Hematopoietic multipotent progenitor cell treated with erythropoietin and hydrocortisone succinate and interleukin-3 and kit ligand, for 4 days (in vitro differentiated cells): ENCODE measurements at regions not wholly inside any gene's neighbourhood (a gene's known extent, or its start where the extent isn't known, plus 50 kb on each side); places are given as distances from the start of the nearest gene placed in this dataset.
A peak's percentile ranks its signal among the peaks of the same experiment; 100 is the strongest.
"Not testable (repeated sequence)": the region's sequence is repeated elsewhere in the genome, so short reads cannot be mapped to it uniquely, and the experiment has no call there.

Source experiments
- DNase-seq: peaks from one replicate; pipeline ENCODE4 v3.0.0-alpha.2; 2015

GRCh38 chr3:184440151-184440550 is 60.3 kb downstream of the CHRD start:
- no peak for DNase-seq

GRCh38 chr3:184441202-184441900 is 61.5 kb downstream of the CHRD start:
- no peak for DNase-seq

GRCh38 chr3:184443364-184443763 is 63.5 kb downstream of the CHRD start:
- DNase-seq, result no peak

GRCh38 chr3:184443831-184444230 is 64.0 kb downstream of the CHRD start:
- no peak for DNase-seq

GRCh38 chr3:184448321-184449160 is 68.7 kb downstream of the CHRD start:
- no peak for DNase-seq

- no peak for DNase-seq
Measured at GRCh38 chr3:184449161-184449515, 69.3 kb downstream of the CHRD start.

- DNase-seq, result no peak
Measured at GRCh38 chr3:184450547-184450946, 70.7 kb downstream of the CHRD start.

- no peak for DNase-seq
Measured at GRCh38 chr3:184453296-184453695, 73.4 kb downstream of the CHRD start.

GRCh38 chr3:184455991-184456390 is 76.1 kb downstream of the CHRD start:
- no peak for DNase-seq

GRCh38 chr3:184456476-184456875 is 76.6 kb downstream of the CHRD start:
- DNase-seq, result no peak

GRCh38 chr3:184457329-184457728 is 77.5 kb downstream of the CHRD start:
- no peak for DNase-seq

- DNase-seq, result not testable (repeated sequence)
Measured at GRCh38 chr3:184457784-184458377, 78.0 kb downstream of the CHRD start.

- no peak for DNase-seq
Measured at GRCh38 chr3:184459355-184459754, 79.5 kb downstream of the CHRD start.

- DNase-seq, result no peak
Measured at GRCh38 chr3:184460276-184460675, 80.4 kb downstream of the CHRD start.

- DNase-seq, result no peak
Measured at GRCh38 chr3:184461219-184461618, 81.4 kb downstream of the CHRD start.

- DNase-seq, result no peak
Measured at GRCh38 chr3:184465883-184466412, 86.1 kb downstream of the CHRD start.

- peak; percentile 87 for DNase-seq
Measured at GRCh38 chr3:184466413-184466960, 86.6 kb downstream of the CHRD start.

GRCh38 chr3:184467171-184467570 is 87.3 kb downstream of the CHRD start:
- DNase-seq, result no peak

- DNase-seq, result peak; percentile 59
Measured at GRCh38 chr3:184470551-184470950, 90.7 kb downstream of the CHRD start.

- DNase-seq, result no peak
Measured at GRCh38 chr3:184471439-184471838, 90.1 kb upstream of the EPHB3 start.

GRCh38 chr3:184472723-184473428 is 88.7 kb upstream of the EPHB3 start:
- DNase-seq, result peak; percentile 97

GRCh38 chr3:184474897-184475296 is 86.7 kb upstream of the EPHB3 start:
- DNase-seq, result no peak

GRCh38 chr3:184477940-184478339 is 83.6 kb upstream of the EPHB3 start:
- no peak for DNase-seq
